Nucleus accumbens (tissue), 56 donors: ENCODE measurements at regions not wholly inside any gene's neighbourhood (a gene's known extent, or its start where the extent isn't known, plus 50 kb on each side); places are given as distances from the start of the nearest gene placed in this dataset.

ENCODE experiments used
- DNase-seq, 56 donors: peaks; one replicate each; lab custom pipeline; 2025; lab: John Stamatoyannopoulos, UW

DNA sequence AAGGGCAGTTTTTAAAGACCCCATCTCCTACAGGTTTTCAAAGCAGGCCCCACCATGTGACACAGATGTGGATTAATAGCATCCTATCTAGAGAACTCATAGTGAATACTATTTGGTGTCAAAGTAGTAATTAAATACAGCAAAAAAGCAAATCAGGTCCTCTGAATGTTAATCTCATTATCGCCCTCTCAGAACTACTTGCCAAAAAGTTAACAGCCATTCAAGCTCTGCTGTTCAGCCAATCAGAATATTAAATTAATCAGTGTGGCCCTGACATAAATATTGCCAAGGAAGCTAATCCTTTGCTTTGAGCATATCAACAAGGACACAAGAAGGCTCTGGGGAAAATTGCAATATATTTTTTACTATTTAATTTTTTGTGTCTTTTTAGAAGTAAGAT, 428.9 kb upstream of the SOX11 start:
- no peak for DNase-seq

DNA sequence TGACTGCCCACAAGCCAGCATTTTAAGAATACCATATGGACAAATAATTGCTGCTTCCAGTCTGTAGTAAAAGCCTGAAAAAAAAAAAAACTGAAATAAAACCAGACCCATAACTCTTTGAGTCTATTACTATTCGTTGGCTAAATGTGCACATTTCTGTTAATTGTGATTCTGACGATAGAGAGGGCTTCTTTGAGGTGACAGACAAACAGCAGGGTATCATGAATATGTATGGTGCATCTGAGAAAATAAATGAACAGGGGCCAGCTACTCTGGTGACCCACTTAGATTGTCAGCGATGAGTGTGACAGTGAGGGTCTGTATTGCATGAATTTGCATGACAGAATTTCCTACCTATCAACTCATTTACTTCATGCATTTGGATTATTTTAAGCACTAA, 427.8 kb upstream of the SOX11 start:
- no peak for DNase-seq

DNA sequence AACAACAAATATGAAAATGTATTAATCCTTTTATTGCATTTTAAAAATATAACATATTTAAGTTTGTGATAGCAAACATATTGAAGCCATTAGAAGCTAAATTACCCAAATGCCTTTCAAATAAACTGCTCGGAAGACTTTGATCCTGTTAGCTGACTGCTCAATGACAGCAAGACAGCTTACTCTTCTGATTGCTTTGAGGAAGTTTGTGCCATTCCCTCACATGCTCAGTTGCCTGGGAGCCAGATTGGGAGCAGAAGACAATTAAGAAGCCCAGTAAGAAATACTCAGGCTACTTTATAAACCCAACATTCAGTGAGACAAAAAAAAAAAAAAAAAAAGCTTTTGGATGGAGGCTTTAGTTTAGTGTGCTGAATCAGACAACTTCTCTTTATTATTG, 407.1 kb upstream of the SOX11 start:
- no peak for DNase-seq

DNA sequence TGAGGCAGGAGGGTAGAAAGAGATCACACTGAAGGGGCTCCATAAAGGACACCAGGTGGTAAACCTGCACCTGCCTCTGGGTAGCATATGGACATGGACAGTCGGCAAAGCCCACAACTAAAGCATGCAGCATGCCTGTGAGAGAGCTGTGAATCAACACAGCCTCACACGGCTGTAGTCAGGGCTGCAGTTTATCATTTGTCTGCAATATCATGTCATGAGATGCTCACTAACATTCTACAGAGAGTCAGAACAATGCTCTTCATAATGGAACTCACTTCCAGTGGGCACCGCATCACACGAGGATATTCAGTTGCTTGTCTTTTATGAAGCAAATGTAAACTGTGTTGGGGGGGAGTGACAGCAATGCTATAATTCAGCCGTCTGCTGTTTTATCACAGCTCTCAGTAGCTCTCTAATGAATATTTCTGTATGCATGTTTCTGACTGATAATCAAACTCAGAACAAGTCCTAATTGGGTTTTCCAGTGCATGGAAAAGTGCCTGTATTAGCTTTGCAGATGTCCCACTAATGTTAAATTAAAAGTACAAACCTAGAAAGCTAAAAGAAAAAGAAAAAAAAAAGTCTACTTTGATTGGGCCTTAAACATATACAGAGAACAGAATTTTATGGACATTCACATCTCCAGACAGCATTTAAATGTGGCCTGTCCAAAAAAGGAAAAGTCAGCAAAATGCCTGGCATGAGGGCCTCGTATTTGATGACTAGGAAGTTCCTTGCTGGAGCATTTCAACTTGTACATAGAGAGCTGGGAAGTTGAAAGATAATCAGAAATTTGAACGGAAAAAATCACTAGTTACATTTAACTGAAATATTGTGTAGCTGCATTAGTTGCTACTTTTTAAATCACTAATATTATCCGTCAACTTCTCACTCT, 406.1 kb upstream of the SOX11 start:
- DNase-seq: no peak

DNA sequence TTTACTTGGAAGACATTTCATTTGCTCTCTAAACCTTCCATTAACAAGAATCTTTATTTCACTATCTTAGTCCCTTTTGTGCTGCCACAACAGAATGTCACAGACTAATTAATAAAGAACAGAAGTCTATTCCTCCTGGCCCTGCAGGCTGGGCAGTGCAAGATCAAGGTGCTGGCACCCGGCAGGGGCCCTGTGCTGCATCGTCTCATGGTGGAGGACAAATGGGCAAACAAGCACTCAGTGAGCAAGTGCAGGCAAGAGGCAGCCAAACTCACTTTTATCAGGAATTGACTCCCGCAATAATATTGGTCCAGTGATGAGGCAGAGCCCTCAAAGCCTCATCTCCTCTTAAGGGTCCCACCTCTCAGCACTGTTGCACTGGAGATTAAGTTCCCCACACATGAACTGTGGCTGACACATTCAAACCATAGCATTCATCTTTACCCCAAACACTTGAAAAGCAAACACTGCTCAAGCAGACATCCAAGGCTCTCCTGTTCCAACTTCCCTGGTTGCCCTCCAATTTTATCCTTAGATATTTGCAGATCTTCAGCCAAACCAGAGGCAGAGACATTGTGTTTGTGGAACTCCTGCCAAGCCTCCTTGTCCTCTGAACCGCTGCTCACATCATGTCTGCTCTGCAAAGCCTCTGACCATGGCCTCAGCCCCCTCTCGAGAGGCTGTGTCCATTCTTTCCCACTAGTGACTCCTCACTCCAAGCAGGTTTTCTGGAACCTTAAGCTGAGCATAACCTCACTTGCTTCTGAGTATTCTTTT, 404.4 kb upstream of the SOX11 start:
- no peak for DNase-seq

DNA sequence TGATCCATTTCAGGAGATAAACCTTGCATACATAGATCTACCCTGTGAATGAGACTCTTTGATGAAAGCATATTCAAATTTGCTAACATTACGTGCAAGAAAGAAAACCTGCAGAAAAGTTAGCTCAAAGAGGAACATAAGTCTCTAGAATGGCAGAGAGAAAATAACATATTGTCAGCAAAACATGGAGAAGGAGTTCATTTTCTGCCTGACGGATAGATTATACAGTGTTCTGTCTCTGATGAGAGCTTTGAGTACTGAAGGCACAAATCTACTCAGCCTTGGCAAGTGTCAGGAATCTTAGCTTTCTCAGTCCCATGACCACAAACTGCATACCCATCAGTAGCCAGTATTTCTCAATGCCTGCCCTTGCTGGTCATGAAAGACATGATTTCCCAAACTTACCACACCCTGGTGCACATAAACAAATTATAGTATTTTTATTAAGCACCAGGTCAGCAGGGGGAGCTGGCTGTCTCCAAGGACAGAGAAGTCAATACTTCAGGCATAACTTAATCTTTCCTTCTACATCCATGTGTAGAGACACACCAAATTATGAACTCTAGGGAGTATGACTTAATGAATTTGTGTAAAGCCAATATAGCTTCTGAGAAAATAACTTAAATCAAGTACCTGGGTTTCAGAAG, 401.2 kb upstream of the SOX11 start:
- no peak for DNase-seq

DNA sequence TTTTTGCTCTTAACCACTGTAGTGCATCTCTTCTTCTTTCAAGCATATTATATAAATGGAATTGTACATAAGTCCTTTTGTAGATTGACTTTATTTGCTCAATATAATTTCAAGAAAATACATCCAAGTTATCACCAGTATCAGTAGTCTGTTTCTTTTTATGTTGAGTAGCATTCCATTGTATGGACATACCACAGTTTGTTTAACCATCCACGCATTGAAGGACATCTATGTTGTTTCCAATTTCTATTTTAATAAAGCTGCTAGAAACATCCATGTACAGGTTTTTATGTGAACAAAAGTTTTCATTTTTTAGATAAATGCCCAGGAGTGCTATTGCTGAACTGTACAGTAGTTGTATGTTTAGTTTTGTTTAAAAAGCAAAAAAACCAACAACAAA, 387.5 kb upstream of the SOX11 start:
- no peak for DNase-seq

DNA sequence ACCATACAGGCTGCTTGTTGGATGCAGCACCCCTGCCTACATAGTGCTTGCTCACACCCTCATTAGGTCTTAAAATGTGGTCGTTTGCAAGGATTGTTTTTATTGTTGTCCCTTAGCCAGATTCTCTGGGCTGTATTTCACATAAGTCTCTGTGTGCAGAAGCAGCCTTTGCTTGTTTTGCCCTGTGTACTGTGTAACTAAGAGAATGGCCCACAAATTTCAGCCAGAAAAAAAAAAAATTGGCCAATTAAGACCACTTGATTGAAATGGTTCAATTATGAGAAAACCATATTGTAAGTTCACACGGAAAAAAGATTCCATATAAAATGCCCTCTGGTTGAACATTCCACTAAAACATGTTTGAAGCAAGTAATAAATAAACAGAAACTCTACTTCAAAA, 377.1 kb upstream of the SOX11 start:
- no peak for DNase-seq

DNA sequence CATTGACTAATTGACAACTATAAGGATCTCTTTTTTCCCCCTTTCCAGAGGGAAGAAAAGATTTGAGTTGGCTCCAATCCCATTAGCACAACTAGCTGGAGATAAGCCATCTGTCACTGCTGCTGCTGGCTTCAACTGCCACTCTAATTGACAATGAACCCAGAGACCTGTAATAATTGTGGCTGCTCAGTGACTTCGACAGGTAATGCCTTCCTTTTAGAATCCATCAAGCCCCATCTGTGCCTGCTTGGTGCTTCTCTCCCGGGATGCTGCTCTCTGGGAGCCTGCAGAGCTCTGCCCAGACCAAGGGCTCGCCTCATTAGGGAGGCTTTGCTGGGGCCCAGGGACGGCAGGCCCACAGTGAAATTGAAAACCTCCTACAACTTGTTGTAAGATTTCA, 376.7 kb upstream of the SOX11 start:
- DNase-seq: no peak

DNA sequence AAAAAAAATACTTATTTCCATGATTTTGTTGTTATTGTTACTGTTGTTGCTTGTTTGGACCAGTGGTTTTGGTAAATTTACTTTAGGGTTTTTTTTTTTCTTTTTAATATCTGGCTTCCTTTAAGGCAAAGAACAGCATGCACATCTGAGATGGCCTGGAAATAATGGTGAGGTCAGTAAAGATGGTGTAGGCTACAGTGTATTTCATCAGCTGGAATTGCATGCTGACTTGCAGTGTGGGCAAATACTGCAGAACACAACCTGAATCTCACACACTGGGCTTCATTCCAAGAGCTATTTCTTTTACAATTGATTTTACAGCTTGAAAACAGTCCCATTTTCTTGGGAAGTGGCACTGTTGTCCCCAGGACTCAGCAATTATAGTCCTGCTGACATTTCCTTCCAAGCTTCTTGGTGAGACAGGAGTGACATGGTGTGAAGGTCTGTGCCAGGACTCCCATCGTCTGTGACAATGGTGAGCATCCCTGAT, 376.1 kb upstream of the SOX11 start:
- DNase-seq: no peak

DNA sequence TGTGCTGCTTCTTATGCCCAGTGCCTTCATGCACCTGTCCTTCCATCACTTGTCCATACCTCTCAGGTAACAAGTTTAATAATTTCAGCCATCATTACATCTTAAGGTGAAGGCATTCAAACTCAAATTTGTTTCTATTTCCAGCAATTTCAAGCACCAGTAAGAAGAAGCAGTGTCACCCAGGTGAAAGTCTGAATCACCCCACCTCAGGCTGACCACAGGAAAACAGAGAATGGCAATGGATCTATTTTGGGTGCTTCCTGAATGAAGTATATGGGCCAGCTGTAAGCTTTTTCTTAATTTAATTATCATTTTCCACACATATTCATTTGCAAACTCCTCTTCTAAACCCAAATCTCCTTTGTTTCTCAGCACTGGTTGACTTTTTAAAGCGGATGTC, 372.7 kb upstream of the SOX11 start:
- DNase-seq: no peak

DNA sequence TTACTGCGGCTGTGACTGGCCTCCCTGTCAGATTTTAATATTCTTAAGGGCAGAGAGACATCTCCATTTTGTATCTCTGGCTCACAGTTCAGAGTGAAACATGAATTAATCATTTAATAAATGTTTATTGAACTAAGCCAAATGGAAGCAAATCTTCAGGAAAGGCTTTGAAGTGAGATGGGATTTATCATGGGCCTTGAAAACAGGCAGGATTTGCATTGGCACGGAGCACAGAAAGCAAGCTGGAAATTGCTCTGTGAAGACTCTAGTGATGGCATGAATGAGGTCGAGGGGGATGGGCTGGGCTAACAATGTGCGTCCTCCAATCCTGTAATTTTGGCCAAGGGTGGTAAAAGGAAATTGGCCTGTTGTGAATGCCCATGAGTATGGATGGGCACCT, 369.8 kb upstream of the SOX11 start:
- peak in 1 of 56 donors; percentile 3 for DNase-seq

DNA sequence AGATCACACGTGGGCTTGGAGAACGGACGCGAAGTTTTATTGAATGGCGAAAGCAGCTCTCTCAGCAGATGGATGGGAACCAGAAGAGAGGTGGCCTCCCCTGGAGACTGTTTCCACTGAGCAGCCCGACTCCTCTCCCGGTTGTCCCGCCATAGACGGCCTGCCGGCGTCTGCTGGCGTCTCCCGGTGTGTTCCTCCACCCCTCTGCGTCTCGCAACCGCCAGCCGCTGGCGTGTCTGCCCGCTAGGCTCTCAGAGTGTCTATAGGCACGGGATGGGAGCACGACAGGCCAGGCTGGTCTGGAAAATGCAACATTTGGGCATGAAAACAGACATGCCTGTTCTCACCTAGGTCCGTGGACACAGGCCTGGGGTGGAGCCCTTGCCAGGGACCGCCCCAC, 366.7 kb upstream of the SOX11 start:
- no peak for DNase-seq

DNA sequence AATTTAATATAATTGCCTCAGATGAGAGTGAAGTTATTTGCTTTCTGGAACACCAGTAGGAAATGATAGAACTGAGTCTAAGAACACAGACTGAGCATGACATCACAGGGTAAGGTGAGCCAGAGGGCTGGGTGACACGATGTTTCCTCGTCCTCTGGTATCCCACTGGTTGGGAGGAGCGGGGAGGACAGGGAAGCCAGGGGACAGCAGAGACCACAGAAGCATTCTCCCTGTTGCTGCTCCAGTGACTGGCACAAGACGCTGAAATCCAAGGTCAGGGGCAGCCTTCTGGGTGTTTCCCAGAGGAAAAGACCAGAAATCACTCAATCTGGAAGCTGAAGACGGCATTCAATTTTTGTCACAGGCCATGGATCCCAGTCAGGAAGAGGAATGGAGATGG, 363.4 kb upstream of the SOX11 start:
- DNase-seq: no peak

DNA sequence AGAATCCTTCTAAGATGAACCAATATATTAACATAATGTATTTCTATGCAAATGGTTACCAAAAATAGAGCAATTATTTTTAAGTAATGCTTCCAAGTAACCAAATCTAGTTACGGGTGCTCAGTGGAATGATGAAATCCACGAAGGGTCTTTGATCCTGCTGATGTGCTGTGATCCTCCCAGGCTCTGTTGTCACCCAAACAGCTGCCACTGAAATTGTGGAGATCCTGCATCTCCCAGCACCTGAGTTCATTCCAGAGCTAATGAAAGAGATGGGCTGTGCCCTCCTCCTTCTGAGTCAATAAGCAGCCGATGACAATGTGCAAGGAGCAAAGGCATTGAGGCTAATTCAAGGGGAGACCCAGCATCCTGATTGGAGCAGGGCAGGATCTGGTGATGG, 362.4 kb upstream of the SOX11 start:
- no peak for DNase-seq

DNA sequence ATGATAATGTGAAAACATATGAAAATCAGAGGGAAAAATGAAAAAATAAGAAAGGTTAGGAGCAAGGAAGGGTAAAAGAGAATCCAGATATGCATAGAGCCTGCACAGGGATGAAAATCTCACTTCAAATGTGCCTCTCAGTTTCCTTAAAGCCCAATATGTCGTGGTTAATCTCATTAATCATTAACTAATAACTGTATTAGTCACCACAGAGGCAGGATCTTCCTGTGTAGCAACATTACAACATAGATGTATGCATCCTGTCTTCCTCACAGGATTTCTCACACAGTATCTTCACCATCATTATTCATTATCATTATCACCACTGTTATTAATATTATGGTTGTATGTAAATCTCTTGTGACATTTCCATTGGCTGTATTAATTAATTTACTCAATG, 361.2 kb upstream of the SOX11 start:
- no peak for DNase-seq

DNA sequence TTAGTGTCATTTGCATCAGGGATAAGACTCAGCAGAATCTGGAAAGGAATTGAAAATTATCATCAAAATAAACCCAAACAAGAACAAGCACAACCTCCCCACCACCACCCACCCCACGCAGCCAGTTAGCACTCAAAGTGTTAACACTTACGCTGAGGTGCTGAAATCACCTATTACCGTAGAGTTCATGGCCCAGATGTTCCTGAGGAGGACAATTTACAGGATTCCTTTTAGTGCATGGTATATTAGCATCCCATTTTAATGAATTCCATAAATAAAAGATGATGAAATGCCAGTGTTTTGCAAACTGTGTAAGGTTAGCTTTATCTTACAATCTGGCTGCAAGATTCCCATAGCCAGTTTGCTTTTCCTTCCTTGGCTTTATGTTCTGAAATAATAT, 359.3 kb upstream of the SOX11 start:
- DNase-seq: no peak

DNA sequence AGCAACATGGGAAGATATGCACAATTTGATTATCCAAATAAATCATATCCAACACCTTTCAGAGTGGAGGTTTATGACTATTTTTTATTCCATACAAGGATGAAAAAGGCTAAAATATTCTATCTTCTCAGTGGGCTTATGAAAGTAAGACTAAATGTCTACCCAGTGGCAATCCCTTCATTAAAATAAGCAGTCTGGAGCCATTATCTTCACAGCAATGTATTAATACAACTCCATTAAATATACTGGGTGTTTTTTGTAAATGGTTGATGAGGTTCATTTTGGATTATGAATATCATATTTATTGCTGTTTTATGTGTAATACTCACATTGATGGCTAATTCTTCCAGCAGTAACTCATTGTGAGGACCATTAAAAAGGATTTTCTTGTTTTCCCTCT, 352.7 kb upstream of the SOX11 start:
- DNase-seq: no peak

DNA sequence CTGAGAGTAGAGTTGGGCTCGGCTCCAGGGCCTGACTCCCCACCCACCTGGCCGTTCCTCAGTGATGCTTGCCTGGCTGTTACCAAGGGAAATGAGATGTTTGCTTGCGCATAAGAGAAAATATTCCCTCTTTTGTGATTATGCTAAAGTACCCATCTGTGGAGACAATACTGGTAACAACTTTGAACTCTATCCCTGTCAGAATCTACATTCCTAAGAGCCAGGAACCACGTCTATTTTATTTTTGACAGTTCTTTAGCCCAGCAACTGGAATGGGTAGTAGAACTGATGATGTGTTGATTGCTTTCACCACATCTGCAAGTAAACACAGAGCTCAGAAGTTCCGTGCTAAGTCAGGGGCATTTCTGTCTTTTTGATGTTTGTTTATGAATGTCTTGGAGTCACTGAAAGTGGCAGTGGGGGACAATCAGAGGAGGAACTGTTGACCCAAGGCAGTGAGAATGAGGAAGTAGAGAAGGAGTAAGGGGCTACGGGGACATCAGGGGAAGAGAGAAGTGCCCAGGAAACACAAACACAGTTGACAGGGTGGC, 348.3 kb upstream of the SOX11 start:
- no peak for DNase-seq

DNA sequence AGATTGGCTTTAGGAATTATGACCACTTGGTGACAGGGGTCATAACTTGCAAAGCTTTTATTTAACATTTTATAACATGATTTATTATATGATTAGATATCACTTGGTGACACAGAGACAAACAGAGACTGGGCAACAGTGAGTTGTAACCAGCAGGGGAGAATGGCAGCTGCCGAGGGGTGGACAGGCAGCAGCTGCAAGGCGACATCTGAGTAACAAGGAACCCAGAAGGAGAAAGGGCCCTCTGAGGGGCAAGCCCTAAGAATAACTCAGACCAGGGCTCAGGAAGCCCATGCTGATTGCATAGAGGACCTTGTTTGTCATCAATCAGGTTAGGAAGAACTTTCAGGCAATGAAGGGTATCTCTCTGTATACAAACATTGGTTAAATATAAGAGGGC, 339.9 kb upstream of the SOX11 start:
- DNase-seq: no peak

DNA sequence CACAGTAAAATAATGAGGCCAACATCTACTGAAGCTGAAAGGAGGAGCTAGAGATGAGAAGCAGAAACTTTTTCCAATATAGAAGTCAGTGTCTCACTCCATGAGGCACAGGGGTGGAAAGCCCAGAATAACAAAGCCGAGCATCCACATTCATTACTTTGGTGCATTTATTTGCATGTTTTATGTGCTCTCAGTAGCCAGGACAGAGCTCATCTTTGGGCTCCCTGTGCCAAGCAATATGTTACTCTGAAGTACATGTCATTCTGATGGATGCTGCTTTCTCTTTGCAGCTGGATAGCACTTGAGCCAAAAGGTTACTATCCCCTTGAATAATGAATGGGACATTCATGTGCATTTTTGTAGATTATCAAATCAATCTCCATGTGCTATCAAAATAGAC, 338.6 kb upstream of the SOX11 start:
- no peak for DNase-seq
